ENCODE measurements at regions not wholly inside any gene's neighbourhood (a gene's known extent, or its start where the extent isn't known, plus 50 kb on each side); places are given as distances from the start of the nearest gene placed in this dataset.

DNA sequence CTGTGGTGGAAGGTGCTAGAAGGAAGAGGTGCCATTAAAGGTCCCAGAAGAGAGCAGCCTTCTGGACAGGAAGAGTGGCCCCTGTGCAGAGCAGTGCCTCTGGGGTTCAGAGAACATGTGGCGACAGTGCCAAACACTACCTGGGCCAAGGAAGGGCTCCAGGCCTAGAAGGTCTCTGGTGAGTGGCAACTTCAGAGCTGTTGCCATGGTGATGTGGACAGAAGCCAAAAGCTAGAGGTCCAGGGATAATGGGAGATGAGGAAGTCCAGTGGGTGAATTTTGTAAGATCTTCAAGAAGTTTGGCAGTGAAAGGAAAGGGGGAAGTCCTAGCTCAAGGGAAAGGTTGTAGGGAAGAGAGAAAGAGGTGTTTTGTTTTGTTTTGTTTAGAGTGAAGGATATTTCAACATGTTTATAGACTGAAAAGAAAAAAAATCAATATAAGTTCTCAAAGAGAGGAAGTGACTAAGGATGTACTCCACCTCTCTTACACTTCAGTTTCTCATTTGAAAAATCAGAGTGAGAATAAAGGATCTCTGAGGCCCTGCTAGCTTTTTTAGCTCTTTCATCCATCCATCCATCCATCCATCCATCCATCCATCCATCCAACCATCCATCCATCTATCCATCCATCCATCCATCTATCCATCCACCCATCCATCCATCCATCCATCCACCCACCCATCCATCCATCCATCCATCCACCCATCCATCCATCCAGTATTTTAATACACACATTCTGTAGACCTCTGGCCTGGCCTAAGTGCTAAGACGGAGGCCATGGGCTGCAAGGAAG lies 77.1 kb upstream of the DUSP5 start:
- BruUV-seq (replicated peaks) = no TSS peak
- Histone ChIP-seq H3K9me3 (ENCODE audit: low read depth, low read length, poor library complexity, severe bottlenecking) (no peaks in the 10 kb centered on the region), H3K36me3 (ENCODE audit: insufficient read depth, low read length, poor library complexity, severe bottlenecking) (no peaks in the 10 kb centered on the region), H3K27me3 (replicated peaks; ENCODE audit: insufficient read depth, low read depth, low read length, poor library complexity) (no peaks in the 10 kb centered on the region), H3K4me3 (ENCODE audit: low read depth, low read length, poor library complexity, severe bottlenecking) (no peak overlapping the region), H3K4me1 (ENCODE audit: insufficient read depth, low read length, poor library complexity, severe bottlenecking) (no peaks in the 10 kb centered on the region), H3K27ac (ENCODE audit: low read depth, low read length, poor library complexity, severe bottlenecking) (no peak overlapping the region)
- intact Hi-C loops (cut with micrococcal nuclease; ENCODE audit: unreplicated experiment) = no loop called here
- no peak for DNase-seq (ENCODE audit: low spot score)
- POLR2A ChIA-PET (ENCODE audit: low non-redundant PET) = no interaction called here
- TF ChIP-seq CTCF (conservative IDR thresholded peaks at IDR 0.05; ENCODE audit: low read depth, low read length) (no peak), EZH2 (IDR thresholded peaks at IDR 0.05; ENCODE audit: borderline replicate concordance, low read depth, low read length, poor library complexity, severe bottlenecking) (no peak)
- CTCF ChIA-PET = no interaction called here

DNA sequence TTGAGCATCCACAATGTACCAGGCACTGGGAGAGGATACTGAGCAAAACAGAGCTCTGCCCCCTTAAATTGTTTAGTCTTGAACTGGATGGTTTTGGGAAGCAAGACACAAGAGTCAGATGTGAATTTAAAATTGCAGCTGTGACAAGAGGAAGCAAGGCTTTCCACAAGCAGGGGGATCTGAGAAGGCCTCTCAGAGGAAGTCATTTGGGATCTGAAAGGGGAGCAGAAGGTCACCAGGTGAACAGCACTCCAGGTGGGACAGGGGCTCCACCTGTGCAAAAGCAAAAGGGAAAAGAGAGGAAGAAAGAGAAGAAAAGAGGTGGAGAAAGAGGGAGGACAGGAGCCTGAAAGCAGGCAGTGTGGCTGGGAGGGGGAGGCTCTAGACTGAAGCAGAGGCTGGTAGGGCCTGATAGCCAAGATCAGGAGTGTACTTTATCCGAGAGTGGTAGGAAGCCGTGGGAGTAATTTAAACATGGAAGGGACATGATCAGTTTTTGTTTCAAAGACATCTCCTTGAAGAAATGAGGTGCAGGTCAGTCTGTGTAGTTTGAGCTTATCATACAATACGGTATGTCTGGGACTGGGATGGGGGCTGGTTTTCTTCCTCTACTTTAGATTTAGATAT lies 76.1 kb upstream of the DUSP5 start:
- POLR2A ChIA-PET (ENCODE audit: low non-redundant PET) = no interaction called here
- Histone ChIP-seq H3K4me1 (ENCODE audit: insufficient read depth, low read length, poor library complexity, severe bottlenecking) (no peaks in the 10 kb centered on the region), H3K36me3 (ENCODE audit: insufficient read depth, low read length, poor library complexity, severe bottlenecking) (no peaks in the 10 kb centered on the region), H3K9me3 (ENCODE audit: low read depth, low read length, poor library complexity, severe bottlenecking) (no peaks in the 10 kb centered on the region), H3K4me3 (ENCODE audit: low read depth, low read length, poor library complexity, severe bottlenecking) (no peak overlapping the region), H3K27ac (ENCODE audit: low read depth, low read length, poor library complexity, severe bottlenecking) (no peak overlapping the region), H3K27me3 (replicated peaks; ENCODE audit: insufficient read depth, low read depth, low read length, poor library complexity) (no peaks in the 10 kb centered on the region)
- no peak for DNase-seq (ENCODE audit: low spot score)
- BruUV-seq (replicated peaks) = no TSS peak
- CTCF ChIA-PET = no interaction called here
- intact Hi-C loops (cut with micrococcal nuclease; ENCODE audit: unreplicated experiment) = no loop called here
- TF ChIP-seq CTCF (conservative IDR thresholded peaks at IDR 0.05; ENCODE audit: low read depth, low read length) = no peak
- no peak for TF ChIP-seq EZH2 (IDR thresholded peaks at IDR 0.05; ENCODE audit: borderline replicate concordance, low read depth, low read length, poor library complexity, severe bottlenecking)

- Histone ChIP-seq H3K4me1 (ENCODE audit: insufficient read depth, low read length, poor library complexity, severe bottlenecking) (no peaks in the 10 kb centered on the region), H3K36me3 (ENCODE audit: insufficient read depth, low read length, poor library complexity, severe bottlenecking) (no peaks in the 10 kb centered on the region), H3K27ac (ENCODE audit: low read depth, low read length, poor library complexity, severe bottlenecking) (no peak overlapping the region), H3K27me3 (replicated peaks; ENCODE audit: insufficient read depth, low read depth, low read length, poor library complexity) (no peaks in the 10 kb centered on the region), H3K4me3 (ENCODE audit: low read depth, low read length, poor library complexity, severe bottlenecking) (no peak overlapping the region), H3K9me3 (ENCODE audit: low read depth, low read length, poor library complexity, severe bottlenecking) (no peaks in the 10 kb centered on the region)
- BruUV-seq (replicated peaks) = no TSS peak
- DNase-seq (ENCODE audit: low spot score) = no peak
- intact Hi-C loops (cut with micrococcal nuclease; ENCODE audit: unreplicated experiment) = no loop called here
- ChIA-PET POLR2A (ENCODE audit: low non-redundant PET) (no interaction called here), CTCF (no interaction called here)
- TF ChIP-seq EZH2 (IDR thresholded peaks at IDR 0.05; ENCODE audit: borderline replicate concordance, low read depth, low read length, poor library complexity, severe bottlenecking) (no peak), CTCF (conservative IDR thresholded peaks at IDR 0.05; ENCODE audit: low read depth, low read length) (no peak)
Observed at GRCh38 chr10:110422548-110422947, 75.2 kb upstream of the DUSP5 start.

Measured in A673 (cell line).